HG02840 (cell line): ENCODE measurements at regions not wholly inside any gene's neighbourhood (a gene's known extent, or its start where the extent isn't known, plus 50 kb on each side); places are given as distances from the start of the nearest gene placed in this dataset.
"Not testable (repeated sequence)": the region's sequence is repeated elsewhere in the genome, so short reads cannot be mapped to it uniquely, and the experiment has no call there.

ENCODE experiments used
- ATAC-seq: cut with Tn5 transposase; IDR thresholded peaks from one replicate; pipeline ENCODE4 v1.9.1; 2021; ENCODE audit warnings: mild to moderate bottlenecking, moderate library complexity, moderate number of reproducible peaks; ENCODE audit not compliant: unreplicated experiment, low FRiP score

GRCh38 chr4:170391066-170391740, 301.4 kb upstream of the AADAT start:
- no peak for ATAC-seq

DNA sequence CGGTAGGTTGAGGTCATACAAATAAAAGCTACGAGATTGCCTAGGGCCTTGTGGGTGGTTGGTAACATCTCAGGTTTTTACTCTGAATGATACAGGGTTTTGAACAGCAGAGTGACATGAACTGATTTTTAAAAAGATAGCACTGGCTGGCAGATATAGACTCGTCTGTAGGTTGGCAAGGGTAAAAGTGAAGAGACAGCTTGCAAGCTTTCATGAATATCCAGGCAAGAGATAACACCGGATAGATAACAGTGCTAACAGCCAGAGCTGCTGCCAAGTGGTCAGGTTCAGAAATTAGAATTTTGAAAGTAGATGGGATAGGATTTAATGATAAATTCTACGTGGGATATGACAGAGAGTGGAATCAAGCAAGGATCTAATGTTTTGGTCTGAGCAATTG, 299.7 kb upstream of the AADAT start:
- ATAC-seq = no peak

DNA sequence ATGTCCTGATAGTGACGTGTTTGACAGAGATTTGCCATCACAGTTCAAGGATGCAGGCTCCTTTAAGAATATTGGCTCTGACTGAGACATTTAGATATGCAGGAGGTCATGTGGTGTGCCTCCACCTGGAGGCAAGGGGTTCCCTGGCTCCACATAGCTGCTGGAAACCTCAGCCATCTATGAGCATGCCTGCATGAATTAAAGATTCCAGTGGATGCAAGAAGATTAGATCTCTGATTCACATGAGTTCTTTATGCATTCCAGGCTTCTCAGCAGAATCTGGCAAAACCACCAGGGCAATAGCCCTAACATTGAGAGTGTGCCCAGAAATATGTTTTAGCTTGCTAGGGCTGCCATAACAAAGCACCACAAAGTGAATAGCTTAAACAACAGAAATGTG, 298.5 kb upstream of the AADAT start:
- no peak for ATAC-seq

- ATAC-seq = no peak
These were observed 297.2 kb upstream of the AADAT start for GRCh38 chr4:170386971-170387370.

DNA sequence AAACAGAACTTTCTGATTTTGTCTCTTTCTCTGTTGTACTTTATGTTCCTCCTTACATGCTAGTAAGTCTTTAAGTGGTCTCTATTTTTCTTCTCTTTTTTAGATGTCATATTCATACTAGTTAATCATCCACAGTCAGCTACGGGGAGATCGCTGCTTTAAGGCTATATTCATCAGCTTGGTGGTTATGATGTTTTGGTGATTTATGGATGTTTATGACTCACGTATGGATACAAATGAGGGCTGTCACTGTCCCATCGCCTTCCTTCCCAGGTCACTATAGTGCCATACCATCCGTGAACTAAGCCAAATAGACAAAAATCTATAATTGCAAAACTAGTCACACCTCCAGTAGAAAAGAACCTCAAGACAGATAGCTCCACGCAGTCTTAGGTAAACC, 296.8 kb upstream of the AADAT start:
- no peak for ATAC-seq

DNA sequence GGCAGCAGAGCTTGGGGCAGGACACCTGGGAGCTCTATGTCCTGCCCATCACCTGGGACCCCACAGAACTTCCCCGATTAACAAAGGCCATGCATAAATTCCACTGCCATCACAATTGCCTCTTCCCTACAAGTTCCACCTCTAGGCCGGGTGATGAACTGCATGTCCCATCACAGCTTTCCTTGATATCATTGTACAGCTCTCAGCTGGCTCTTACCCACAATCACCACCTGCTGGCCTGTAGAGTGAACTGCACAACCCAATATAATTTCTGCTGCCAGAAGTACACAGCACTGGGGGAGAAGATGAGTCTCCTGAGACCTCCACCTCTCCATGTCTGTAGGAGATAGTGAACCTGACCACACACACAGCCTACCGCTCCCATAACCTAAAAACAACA, 285.0 kb upstream of the AADAT start:
- peak; percentile 97 for ATAC-seq

DNA sequence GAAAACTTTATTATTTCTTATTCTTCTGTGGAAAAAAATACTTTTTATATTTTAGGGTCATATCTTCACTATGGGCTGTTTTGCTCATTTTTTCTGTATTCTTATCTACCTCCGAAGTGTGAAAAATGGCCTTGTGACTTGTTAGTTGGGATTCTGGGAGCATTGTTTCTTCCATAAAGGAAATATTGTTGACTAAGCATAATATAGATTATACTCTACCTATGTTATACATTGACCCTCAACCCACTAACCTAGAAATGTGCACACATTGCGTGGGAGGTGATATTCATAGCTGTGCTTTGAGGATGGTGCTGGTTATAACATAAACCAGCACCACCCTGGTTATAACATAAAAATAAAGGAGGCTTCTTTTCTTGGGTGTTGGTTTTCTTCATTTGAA, 259.2 kb upstream of the AADAT start:
- ATAC-seq = no peak

GRCh38 chr4:170347191-170347590, 257.4 kb upstream of the AADAT start:
- not testable (repeated sequence) for ATAC-seq

- no peak for ATAC-seq
These were observed 249.8 kb upstream of the AADAT start for GRCh38 chr4:170339522-170339921.

DNA sequence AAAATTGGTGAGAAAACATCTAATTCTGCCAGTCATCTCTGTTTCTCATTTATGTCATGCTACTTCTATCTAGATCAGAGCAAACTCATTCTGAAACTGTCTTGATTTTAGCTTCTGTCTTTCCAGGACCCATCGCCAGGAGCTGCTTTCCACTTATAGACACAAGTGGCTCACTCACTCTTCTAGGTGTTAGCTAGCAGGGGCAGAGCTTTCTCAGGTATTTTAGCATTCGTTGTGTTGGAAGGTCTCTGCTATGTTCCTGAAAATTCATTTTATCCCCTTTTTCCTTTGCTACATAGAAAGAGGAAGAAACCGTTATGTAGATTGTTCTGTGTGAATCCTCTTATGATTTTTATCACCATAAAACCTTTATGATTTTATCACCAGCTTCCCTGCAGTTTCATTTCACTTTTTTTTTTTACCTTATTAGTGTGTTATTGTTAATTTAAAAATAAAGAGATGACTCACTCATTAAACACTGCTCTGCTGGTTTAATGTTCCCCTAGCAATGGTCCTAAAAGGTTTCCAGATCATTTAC, 246.6 kb upstream of the AADAT start:
- ATAC-seq = peak; percentile 94

- ATAC-seq = no peak
These were observed 235.8 kb upstream of the AADAT start for GRCh38 chr4:170325599-170325998.

DNA sequence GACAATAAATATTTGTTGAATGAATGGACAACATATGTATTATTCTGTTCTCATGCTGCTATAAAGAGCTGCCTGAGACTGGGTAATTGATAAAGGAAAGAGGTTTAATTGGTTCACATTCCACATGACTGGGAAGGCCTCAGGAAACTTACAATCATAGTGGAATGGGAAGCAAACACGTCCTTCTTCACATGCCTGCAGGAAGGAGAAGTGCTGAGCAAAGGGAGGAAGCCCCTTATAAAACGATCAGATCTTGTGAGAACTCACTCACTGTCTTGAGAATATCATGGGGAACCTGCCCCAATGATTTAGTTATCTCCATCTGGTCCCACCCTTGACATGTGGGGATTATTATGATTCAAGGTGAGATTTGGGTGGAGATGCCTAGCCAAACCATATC, 233.9 kb upstream of the AADAT start:
- ATAC-seq = no peak

DNA sequence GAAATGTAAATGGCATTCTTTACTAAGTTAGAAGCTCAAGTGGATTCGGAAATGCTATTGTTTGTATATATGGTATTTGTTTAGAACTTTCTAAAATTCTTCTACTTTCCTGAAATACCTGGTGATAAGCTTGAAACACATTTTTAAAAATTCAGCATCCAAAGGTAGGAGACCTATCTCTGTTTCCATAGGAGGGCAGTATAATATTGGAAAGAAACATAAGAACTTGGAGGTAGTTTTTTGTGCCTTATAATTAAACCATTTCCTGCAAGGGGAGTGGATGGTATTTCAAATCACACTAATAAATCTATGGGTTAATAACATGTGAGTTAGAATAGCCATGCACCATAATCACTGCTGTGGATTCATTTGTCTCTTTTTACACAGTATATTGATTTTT, 217.4 kb upstream of the AADAT start:
- ATAC-seq = no peak

DNA sequence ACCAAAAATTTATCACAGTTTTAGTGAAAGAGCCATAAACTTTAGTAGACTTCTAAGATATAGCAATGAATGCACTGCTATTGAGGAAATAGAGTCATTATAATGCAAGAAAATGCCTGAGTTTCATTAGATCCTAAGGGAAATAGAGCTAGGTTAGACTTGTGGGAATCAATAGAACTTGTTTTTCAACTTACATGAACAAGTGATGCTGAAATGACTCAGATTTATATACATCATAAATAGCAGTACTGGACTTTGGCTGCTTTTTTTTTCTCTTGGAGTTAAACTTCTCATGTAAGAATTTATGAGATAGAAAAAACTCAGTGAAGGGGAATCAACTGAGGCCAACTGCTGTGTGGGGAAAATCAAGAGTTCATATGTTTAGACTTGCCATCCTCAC, 216.5 kb upstream of the AADAT start:
- ATAC-seq = no peak

DNA sequence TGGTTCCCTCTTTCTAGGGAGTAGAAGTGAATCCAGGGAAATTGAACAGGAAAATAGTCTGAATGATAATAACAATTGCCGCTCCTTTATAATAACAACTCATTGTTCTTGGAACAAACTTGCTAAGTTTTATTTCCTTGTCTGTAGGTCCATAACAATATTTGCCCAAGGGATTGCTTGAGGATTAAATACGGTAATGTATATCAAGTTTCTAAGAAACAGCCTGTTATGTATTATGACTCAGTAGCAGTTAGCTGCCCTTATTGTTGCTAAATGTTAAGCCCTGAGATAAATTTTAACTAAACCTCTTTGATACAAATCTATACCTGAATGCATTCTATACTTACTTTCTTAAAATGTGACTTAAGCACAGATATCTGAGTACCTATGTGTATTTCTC, 215.9 kb upstream of the AADAT start:
- ATAC-seq = no peak

DNA sequence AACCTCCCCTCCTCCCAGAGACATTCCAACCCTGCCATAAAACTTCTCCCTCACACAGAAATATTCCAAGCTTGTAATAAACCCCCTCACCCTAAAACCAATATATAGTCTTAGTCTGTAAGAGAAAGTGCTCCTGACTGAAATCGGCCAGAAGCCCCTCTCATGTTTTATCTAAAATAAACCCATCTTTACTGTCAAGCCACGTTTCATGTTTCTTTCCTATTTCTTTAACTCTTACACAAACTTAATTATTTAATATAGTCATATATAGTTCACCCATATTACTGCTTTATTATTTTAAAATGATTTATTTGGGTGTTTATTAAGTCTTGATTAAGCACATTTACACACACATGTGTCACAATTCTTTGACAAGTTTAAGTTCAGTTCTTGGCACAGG, 191.3 kb upstream of the AADAT start:
- ATAC-seq = no peak

DNA sequence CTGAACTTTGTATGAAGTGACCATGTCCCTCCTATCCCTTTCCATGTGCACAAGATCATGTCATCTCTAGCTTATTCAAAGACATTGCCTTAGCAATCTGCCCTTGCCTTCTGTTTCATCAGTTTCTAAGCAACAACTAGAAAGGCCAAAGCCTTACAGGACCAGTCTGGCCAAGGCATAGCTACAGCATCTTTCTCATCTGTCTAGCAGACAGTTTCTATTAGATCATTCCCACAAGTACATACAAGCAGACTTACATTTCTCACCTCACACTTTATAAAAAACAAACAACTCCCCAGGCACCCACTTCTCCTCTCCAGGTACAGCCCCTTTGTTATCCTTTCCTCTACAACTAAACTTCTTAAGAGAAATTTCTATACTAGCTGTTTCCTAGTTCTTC, 188.7 kb upstream of the AADAT start:
- no peak for ATAC-seq

- no peak for ATAC-seq
These were observed 184.9 kb upstream of the AADAT start for GRCh38 chr4:170274616-170275015.

- ATAC-seq = no peak
These were observed 183.2 kb upstream of the AADAT start for GRCh38 chr4:170272959-170273358.

GRCh38 chr4:170271723-170272122, 182.0 kb upstream of the AADAT start:
- no peak for ATAC-seq

DNA sequence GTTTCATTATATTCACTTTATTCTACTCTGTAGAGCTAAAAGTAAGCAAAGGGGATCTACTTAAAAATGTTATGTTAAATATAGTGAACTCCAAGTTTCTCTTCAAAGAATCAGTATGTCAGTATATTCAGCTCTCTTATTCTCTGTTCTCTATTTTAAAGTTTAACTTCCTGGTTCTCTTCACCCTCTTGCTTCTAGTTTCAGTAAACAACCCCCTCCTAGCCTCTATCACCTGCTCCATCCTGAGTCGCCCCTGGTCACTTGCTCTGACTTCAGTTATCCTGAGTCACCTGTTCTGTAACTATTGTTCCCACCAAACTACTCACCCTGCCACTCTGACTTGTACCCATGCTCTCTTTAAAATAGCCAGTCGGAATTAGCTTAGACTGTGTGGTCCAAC, 180.9 kb upstream of the AADAT start:
- ATAC-seq = no peak

DNA sequence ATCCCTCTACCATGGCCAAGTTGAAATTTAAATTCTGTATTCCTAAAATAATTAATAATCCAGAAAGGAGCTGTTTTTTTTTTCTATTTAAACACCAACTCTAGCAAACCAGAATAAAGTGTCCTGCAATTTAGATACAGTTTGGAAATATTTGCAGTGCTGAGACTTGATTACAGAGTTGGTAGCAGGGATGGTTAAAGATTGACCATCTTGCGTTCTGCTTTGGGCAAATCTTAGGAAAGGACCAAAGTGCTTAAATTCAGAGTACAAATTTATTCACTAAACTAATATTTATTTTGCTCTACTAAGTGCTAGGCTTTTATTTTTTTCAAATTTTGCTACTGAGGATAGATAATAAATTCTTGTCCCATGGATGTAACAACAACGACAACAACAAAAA, 180.2 kb upstream of the AADAT start:
- no peak for ATAC-seq
